MM.1S (cell line): ENCODE measurements at regions not wholly inside any gene's neighbourhood (a gene's known extent, or its start where the extent isn't known, plus 50 kb on each side); places are given as distances from the start of the nearest gene placed in this dataset.

ENCODE experiments used
- DNase-seq: peaks from one replicate; pipeline ENCODE4 v3.0.0-alpha.2; 2015
- H2AFZ ChIP-seq: fragments of 300-600 bp; sonication (generic); 2 replicates; pipeline ENCODE4 v1.6.0; 2016; ENCODE audit warnings: antibody characterized with exemption, low read length
- H3F3A ChIP-seq: fragments of 300-600 bp; sonication (generic); 2 replicates; pipeline ENCODE4 v1.6.1; 2016; ENCODE audit warnings: mild to moderate bottlenecking, antibody characterized with exemption, low read length, moderate library complexity, mixed read lengths; ENCODE audit not compliant: insufficient read depth
- H3K27ac ChIP-seq: fragments of 300-600 bp; sonication (generic); 2 replicates; pipeline ENCODE4 v1.5.1; 2016; ENCODE audit warnings: mild to moderate bottlenecking, low read length
- H3K27me3 ChIP-seq: fragments of 300-600 bp; sonication (generic); replicated peaks from 2 replicates; pipeline ENCODE4 v1.6.0; 2016; ENCODE audit warnings: low read length; ENCODE audit not compliant: insufficient read depth
- H3K36me3 ChIP-seq: fragments of 300-600 bp; sonication (generic); replicated peaks from 2 replicates; pipeline ENCODE4 v1.6.1; 2016; ENCODE audit warnings: mild to moderate bottlenecking, low read length, mixed read lengths; ENCODE audit not compliant: insufficient read depth
- H3K4me1 ChIP-seq: fragments of 300-600 bp; sonication (generic); 2 replicates; pipeline ENCODE4 v1.6.1; 2016; ENCODE audit warnings: low read length, mixed read lengths
- H3K4me2 ChIP-seq: fragments of 300-600 bp; sonication (generic); 2 replicates; pipeline ENCODE4 v1.6.0; 2016; ENCODE audit warnings: low read depth, low read length
- H3K4me3 ChIP-seq: fragments of 300-600 bp; sonication (generic); 2 replicates; pipeline ENCODE4 v1.5.1; 2016; ENCODE audit warnings: low read length, mixed read lengths
- H3K79me2 ChIP-seq: fragments of 300-600 bp; sonication (generic); 2 replicates; pipeline ENCODE4 v1.6.1; 2016; ENCODE audit warnings: mixed run types, low read length, mixed read lengths
- H3K9ac ChIP-seq: fragments of 300-600 bp; sonication (generic); 2 replicates; pipeline ENCODE4 v1.6.1; 2016; ENCODE audit warnings: low read length, mixed read lengths
- H3K9me2 ChIP-seq: fragments of 300-600 bp; sonication (generic); replicated peaks from 2 replicates; pipeline ENCODE4 v1.6.1; 2016; ENCODE audit warnings: mild to moderate bottlenecking, low read length, mixed read lengths; ENCODE audit not compliant: insufficient read depth
- H3K9me3 ChIP-seq: fragments of 300-600 bp; sonication (generic); replicated peaks from 2 replicates; pipeline ENCODE4 v1.6.1; 2016; ENCODE audit warnings: mild to moderate bottlenecking, low read length, mixed read lengths; ENCODE audit not compliant: insufficient read depth
- H4K20me1 ChIP-seq: fragments of 300-600 bp; sonication (generic); 2 replicates; pipeline ENCODE4 v1.6.1; 2016; ENCODE audit warnings: mild to moderate bottlenecking, low read length, moderate library complexity, mixed read lengths; ENCODE audit not compliant: insufficient read depth
- EZH2 ChIP-seq: fragments of 300-600 bp; sonication (generic); optimal IDR thresholded peaks from 2 replicates; pipeline ENCODE3; 2017; ENCODE audit warnings: low read depth, mild to moderate bottlenecking, antibody characterized with exemption, low read length, mixed read lengths
- EZH2phosphoT487 ChIP-seq: fragments of 300-600 bp; sonication (generic); IDR thresholded peaks from 2 replicates; pipeline ENCODE4 v1.6.1; 2018; ENCODE audit warnings: antibody characterized with exemption, low read length
- TF ChIP-seq, protein P1 (sequence below): fragments of 300-600 bp; sonication (generic); IDR thresholded peaks from 2 replicates; pipeline ENCODE4 v1.5.1; 2016; ENCODE audit warnings: antibody characterized with exemption, low read length, mixed read lengths

DNA sequence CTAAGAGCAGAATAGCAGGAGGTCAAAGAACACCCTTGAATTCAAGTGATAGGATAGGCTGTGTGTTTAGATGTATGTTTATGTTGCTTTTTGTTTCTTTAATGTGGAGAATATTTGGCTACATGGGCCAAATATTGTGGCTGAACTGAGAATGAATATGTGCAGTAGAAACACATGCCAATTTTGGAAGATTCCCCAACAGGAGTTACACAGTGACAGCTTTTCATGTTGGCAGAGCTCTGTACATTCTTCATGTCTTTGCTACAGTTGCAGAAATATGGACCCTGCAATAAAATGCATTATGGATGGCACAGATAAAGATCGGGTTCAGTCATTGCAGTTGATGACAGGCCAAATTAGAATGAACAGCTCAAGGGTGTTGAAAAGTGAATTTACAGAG lies 82.8 kb upstream of the SLC4A4 start:
- Histone ChIP-seq H2AFZ (no peak overlapping the region), H3K9me3 (no peaks in the 10 kb centered on the region), H3K27ac (no peak overlapping the region), H3K27me3 (no peaks in the 10 kb centered on the region), H3K9me2 (no peaks in the 10 kb centered on the region), H3K4me2 (no peak overlapping the region), H3K36me3 (no peaks in the 10 kb centered on the region), H3F3A (no peaks in the 10 kb centered on the region), H4K20me1 (no peaks in the 10 kb centered on the region), H3K79me2 (no peaks in the 10 kb centered on the region), H3K4me1 (no peaks in the 10 kb centered on the region), H3K9ac (no peak overlapping the region), H3K4me3 (no peak overlapping the region)
- TF ChIP-seq, protein P1, sequence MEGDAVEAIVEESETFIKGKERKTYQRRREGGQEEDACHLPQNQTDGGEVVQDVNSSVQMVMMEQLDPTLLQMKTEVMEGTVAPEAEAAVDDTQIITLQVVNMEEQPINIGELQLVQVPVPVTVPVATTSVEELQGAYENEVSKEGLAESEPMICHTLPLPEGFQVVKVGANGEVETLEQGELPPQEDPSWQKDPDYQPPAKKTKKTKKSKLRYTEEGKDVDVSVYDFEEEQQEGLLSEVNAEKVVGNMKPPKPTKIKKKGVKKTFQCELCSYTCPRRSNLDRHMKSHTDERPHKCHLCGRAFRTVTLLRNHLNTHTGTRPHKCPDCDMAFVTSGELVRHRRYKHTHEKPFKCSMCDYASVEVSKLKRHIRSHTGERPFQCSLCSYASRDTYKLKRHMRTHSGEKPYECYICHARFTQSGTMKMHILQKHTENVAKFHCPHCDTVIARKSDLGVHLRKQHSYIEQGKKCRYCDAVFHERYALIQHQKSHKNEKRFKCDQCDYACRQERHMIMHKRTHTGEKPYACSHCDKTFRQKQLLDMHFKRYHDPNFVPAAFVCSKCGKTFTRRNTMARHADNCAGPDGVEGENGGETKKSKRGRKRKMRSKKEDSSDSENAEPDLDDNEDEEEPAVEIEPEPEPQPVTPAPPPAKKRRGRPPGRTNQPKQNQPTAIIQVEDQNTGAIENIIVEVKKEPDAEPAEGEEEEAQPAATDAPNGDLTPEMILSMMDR, result no peak
- no peak for TF ChIP-seq EZH2phosphoT487
- no peak for TF ChIP-seq EZH2
- no peak for DNase-seq

DNA sequence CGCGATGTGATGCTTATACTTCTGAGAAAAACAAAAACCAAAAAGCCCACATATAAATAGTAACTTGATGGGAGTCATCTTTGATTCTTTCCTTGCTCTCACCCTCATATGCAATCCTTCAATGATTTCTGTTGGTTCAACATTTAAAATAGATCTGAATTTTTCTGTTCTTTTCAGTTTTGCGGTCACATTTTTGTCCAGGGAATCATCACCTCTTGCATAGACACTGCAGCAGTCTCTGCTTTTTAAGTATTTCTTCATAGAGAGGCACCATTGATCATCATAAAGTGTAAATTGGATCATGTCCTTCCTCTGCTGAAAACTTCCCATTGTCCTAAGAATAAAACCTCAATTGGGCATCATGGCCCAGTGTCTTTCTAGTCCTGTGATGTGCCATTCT lies 81.1 kb upstream of the SLC4A4 start:
- Histone ChIP-seq H3K4me2 (no peak overlapping the region), H3K9me2 (no peaks in the 10 kb centered on the region), H3K4me3 (no peak overlapping the region), H3K79me2 (no peaks in the 10 kb centered on the region), H4K20me1 (no peaks in the 10 kb centered on the region), H3K27me3 (no peaks in the 10 kb centered on the region), H2AFZ (no peak overlapping the region), H3K36me3 (no peaks in the 10 kb centered on the region), H3F3A (no peaks in the 10 kb centered on the region), H3K9ac (no peak overlapping the region), H3K27ac (no peak overlapping the region), H3K9me3 (no peaks in the 10 kb centered on the region), H3K4me1 (no peaks in the 10 kb centered on the region)
- no peak for DNase-seq
- TF ChIP-seq EZH2 (no peak), EZH2phosphoT487 (no peak)
- TF ChIP-seq, protein P1, result no peak

DNA sequence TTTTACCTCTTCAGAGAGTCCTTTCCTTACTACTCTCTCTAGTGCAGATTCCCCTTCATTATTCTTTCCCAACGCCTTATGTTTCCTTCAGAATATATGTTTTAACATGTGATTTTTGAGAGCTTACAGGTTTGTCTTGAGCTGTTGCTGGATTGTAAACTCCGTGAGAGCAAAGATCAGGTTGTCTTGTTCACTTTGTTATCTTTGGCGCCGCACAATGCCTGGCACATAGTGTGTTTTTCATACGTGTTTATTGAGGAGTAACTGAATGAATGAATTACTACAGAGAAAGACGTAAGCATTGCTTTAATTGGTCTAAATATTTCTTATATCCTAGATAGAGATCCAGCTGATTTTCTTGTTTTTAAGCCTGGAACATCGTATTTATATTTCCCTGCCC lies 80.5 kb upstream of the SLC4A4 start:
- no peaks in the 10 kb centered on the region for H3K4me1 ChIP-seq
- no peaks in the 10 kb centered on the region for H3K9me2 ChIP-seq
- no peaks in the 10 kb centered on the region for H4K20me1 ChIP-seq
- no peak overlapping the region for H3K4me2 ChIP-seq
- H3K27ac ChIP-seq, result no peak overlapping the region
- H3K79me2 ChIP-seq, result no peaks in the 10 kb centered on the region
- H3F3A ChIP-seq, result no peaks in the 10 kb centered on the region
- H3K9me3 ChIP-seq, result no peaks in the 10 kb centered on the region
- H3K9ac ChIP-seq, result no peak overlapping the region
- no peaks in the 10 kb centered on the region for H3K27me3 ChIP-seq
- TF ChIP-seq, protein P1, result no peak
- TF ChIP-seq EZH2phosphoT487 (no peak), EZH2 (no peak)
- no peaks in the 10 kb centered on the region for H3K36me3 ChIP-seq
- no peak overlapping the region for H3K4me3 ChIP-seq
- H2AFZ ChIP-seq, result no peak overlapping the region
- no peak for DNase-seq
